ENCODE measurements at regions not wholly inside any gene's neighbourhood (a gene's known extent, or its start where the extent isn't known, plus 50 kb on each side); places are given as distances from the start of the nearest gene placed in this dataset.

- TF ChIP-seq ZBTB40 (IDR thresholded peaks at IDR 0.05), result no peak
- TF ChIP-seq ZBTB40 (CRISPR knock-in tag; IDR thresholded peaks at IDR 0.05), result no peak
- TF ChIP-seq ZNF766 (CRISPR knock-in tag; conservative IDR thresholded peaks at IDR 0.05), result no peak; the same call in 1 of the 2 replicates
- no peak for TF ChIP-seq MCM3 (IDR thresholded peaks at IDR 0.05)
Observed at GRCh38 chr10:28840202-28840601, 162.9 kb downstream of the BAMBI start (continued).
